ENCODE measurements at regions not wholly inside any gene's neighbourhood (a gene's known extent, or its start where the extent isn't known, plus 50 kb on each side); places are given as distances from the start of the nearest gene placed in this dataset.
"Not testable (repeated sequence)": the region's sequence is repeated elsewhere in the genome, so short reads cannot be mapped to it uniquely, and the experiment has no call there.

DNA sequence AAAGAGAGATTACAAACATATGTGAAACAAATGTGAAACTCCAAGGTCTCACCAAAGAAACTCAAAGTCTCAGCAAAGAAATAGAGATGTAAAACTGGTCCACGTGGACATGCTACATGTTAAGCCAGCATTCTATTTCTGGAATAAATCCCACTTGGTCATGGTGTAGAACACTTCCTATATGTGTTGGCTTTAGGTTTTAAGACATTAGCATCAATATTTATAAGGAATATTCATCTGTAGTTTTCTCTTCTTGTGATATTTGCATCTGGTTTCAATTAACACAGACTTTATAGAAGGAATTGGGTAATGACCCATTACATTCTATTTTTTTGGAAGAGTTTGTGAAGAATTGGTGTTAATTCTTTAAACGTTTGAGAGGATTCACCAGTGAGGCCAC is 133.1 kb downstream of the COPS8 start:
- DNase-seq, result peak; percentile 35

DNA sequence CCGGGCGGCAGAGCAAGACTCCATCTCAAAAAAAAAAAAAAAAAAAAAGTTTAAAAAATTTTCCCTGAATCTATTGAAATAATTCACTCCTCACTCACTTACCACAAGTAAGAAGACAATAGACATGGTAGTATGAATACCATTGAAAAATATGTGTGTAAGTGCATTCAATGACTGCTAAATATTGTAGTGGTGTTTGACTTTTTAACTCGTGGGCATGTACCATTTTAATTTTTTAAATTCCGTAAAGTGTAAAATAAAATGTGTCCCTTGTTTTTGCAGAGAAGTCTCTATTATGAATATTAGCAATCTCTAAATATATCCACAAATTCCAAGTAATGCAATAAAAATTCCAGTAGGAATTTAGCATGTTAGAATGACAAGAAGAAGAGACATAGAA is 134.1 kb downstream of the COPS8 start:
- no peak for DNase-seq

DNA sequence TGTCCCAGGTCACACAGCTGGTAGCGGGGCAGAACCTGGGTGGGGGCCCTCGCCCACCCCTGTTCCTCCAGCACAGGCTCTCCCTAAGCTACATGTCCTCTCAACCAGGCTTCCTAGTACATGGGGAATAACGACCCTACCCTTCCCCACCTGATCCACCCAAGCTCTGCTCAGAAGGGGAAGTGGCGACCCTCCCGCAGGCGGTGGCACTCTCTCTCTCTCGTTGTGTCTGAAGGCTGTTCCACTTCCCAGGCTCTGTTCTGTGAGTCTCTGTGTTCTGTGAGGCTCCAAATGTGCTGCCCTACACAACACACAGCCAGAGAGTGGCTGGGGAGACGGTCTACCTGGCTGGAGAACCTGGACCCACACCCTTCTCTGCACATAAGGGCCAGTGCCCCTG is 135.8 kb downstream of the COPS8 start:
- DNase-seq, result no peak

DNA sequence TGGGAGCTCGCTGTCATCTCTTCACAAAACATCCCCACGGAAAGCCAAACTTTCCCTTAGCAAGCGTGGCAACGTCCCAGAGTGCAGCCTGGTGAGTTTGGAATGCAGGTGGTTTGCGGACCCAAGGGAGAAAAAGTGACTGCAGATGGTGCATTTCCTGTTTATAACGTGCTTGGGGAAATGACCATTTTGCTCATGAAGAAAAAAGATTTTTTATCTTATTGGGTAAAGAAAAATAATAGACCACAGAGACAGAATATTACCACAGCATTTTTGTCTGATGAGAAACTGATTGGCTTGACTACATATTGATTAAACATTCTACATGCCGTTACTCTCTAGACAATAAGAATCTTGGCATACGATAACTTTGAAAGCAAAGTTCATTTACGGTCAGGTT is 136.5 kb downstream of the COPS8 start:
- DNase-seq, result no peak

DNA sequence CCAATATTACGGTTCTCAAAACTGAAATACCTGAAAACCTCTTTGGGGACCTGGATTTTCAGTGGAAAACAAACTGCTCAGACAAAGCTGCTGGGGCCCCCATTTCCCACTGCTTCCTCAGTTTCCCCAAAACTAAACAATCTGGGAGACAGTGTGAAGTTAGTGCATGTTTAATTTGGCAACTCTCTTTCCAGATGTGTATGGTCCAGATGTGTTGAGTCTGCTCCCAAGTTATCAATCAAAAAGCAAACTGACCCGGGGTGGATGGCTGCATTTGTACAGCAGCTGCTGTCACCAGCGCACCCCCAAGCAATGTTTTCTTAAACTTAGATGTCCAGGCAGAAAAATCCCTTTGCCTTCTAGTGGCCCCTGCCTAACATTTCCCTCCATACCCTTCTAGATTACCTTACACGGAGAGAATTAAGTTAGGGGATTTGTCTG is 136.9 kb downstream of the COPS8 start:
- DNase-seq, result no peak

DNA sequence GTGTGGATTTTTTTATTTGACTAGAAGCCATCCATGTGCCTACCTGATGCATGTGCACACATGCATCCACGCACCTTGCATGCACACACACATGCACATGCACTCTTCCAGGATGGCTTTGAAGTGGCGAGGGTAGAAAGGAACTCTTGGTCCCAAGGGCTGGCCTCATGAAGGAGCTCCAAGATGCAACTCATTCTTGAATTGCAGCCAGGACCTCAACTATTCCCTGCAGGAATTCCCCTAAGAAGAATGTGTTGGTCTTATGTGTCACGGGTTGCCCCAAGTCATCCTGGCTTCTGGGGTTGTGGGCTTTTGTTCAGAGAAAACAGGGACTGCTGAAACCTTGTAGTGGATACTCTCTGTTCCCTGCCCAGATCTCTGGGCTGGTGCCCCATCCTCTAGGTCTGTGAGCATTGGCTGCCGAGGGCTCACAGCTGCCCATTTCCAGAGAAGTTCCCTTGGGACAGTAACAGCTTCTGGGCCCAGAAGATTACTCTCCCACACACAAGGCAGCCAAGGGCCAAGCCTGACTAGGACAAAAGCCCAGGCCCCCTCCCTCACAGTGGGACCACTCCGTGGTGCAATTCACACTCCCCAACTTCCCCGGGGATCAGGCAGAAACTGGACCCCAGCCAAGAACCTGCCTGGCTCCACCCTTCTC is 137.6 kb downstream of the COPS8 start:
- DNase-seq, result peak; percentile 53

DNA sequence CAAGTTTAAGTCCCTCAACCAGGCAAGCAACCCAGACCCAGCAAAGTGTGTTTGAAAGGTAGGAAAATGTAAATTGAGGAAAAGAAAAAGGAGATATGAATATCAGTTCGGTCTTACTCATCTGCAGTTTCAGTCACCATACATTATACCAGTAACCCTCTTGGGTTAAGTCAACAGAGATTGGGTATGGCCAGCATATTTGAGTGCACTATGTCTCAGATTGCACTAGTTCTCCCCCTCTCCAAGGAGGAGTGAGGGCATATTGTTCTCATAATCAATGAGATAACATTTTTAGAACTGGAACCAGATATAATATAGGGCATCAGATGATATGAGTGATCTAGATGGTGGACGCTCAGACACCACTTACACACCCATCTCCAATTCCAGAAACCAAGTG is 141.5 kb downstream of the COPS8 start:
- DNase-seq, result no peak

DNA sequence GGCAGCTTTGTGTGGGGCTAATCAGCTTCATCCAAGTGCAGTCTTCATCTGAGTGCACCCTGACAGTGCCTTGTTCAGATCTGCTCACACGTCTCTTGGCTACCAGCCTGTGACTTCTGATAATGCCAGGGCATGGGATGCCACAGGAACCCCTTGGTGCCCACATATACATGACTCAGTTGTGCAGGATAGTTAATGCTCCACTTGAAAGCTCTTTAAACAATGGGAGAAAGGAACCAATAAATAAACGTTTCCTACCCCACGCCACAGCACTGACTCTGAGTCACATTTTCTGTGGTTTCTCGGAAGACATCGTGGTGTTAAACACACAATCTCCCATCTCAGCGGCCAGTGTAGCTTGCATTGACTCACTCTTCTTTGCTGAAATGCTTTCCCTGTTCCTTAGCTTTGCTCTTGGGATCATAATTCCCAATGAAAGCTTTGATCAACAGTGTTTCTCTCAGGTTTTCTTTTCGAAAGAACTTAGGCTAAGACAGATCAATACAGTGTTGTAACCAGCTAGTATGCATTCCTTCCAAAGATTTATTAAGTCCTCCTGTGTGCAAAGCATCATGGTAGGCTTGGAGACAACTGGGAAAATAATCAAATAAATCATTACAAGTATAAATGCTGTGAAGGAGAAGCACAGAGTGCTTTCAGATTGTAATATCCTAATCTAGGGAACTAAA is 142.0 kb downstream of the COPS8 start:
- no peak for DNase-seq

DNA sequence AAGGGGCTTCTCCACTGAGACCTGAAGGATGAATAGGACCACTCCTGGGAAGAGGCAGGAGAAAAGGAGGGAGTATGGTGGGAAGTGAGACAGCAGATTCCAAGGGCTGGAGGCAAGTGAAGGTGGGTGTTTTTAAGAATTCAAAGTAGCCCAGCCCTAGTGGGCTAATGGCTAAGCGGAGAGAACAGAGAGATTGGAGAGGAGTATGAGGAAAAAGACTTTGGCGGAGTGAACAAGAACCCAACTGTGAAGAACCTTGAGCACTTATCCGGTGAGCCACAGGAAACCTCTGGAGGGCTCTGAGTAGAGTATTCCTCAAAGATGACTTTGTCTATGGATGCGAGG is 142.6 kb downstream of the COPS8 start:
- no peak for DNase-seq

DNA sequence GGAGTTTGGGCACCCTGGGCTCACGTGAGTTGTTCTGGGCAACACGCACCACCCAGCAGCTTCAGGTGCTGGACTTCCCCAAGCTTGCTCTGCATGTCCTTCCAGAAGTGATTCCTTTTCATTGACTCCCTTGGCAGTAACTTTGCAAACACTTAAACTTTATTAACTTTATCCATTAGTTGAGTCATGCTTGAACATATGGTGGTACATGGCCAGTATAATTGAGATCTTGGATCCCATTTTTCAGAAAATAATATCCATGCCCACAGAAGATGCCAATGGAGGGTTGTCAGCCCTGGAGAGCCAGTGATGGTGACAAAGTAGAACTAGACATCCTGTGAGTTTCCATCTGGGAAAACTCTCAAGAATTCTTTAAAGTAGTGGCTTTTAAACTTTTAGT is 144.2 kb downstream of the COPS8 start:
- peak; percentile 72 for DNase-seq

DNA sequence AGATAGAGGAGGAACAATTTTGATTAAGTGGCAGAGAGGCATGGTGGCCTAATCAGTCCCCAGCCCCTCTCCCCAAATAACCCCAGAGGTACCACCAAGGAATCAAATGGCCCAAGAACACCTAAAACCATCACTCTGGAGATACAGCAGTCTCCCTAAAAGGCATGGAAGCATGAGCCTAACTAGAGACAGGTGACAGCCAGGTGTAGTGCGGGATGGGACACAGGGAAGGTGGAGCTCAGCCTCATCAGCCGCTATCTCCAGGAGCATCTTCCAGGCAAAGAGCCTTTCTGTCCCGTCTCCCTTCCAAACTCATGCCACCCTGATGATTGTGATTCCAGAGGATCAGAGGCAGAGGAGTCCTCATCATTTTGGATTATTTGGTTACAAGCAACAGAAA is 144.7 kb downstream of the COPS8 start:
- no peak for DNase-seq

DNA sequence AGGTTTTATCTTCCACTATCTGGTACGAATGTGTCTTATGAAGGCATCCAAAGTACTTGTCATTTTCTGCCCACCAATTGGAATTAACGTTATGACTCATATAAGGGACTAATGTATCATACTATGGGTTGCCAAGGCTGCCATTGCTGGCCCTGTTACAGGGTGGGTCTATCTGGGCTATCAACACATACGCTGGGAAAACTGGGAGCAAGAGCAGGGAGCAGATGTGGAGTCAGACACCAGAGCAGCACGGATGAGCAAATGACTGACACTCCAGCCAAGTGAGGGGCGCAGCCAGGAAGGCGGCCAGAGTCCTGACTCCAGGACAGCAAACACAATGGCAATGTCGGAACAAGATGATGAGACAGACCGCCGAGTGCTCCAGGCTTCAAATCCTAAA is 145.9 kb downstream of the COPS8 start:
- peak; percentile 99 for DNase-seq

DNA sequence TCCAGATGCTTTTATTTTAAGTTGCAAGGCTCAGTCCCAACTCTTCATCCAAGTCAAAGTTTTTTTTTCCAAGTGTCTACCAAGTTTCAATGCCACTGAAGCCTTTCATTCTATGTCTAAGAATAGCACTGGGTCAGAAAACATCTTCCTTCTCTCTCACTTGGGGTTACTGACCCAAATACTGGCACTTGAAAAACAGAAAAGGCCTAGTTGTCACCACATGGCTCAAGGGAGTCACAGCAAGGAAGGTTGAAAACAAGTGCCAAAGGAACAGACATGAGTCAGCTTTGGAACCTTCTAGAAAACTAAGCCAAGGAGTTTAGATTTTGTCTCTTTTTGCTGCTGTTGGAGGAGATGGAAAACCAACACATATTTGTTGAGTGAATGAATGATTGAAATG is 146.5 kb downstream of the COPS8 start:
- DNase-seq, result no peak

DNA sequence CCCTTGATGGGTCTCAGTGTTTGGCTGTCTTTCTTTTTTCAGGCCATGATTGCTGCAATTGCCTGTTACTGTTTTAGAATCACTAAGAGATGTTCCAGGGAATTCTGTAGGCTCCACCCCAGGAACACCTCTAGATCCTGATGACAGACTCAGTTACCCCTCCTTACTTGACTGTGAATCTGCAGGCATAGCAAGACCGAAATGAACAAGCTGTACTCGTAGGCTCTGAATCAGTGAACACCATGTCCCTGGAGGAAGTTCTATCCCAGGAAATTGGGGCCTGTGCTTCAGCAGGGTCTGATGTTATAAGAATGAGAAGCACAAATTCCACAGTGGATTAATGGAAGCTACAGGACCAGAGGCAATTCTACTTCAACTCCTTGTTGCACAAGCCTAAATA is 148.6 kb downstream of the COPS8 start:
- no peak for DNase-seq

DNA sequence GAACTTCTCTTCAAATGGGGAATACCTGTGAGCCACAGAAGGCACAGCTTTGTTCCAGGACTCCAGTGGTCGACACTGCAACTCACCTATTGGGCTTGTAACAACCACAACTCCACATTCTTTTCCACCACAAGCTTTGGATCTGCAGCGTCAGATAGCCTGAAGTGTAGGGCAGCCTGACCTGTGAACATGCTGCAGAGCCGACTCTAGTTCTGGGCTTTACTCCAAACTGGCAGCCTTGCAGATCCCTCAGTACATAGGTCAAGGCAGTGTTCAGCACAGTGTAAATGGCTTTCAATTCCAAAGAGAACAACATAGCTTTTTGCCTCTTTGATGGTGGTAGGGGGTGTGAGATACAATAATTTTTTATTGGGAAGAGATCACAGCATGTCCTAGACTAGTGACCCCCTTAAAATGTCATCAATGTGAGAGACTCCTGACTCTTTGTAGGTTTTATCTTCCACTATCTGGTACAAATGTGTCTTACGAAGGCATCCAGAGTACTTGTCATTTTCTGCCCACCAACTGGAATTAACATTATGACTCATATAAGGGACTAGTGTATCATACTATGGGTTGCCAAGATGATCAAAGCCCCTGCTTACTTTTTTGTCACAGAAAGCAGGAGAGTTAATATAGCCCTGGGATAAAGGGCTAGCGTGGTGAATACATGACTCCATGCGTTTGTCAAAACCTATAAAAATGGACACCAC is 149.8 kb downstream of the COPS8 start:
- peak; percentile 87 for DNase-seq

DNA sequence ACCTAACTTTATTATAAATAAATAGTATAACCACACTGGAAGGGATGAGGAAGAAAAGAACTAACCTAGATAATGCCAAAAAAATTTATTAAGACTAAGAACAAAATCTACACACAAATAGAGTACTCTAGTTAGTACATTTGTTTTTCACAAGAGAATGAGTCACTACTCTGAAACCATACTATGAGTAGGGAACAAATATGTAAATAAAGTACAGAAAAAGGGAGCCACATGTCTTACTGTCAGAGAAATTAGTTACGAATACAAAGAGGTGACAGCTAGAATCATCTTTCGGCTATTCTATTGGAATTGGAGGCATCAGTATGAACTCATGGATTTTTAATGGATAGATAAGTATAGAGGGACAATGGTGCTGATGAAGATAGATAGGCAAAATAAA is 150.5 kb downstream of the COPS8 start:
- DNase-seq, result no peak

DNA sequence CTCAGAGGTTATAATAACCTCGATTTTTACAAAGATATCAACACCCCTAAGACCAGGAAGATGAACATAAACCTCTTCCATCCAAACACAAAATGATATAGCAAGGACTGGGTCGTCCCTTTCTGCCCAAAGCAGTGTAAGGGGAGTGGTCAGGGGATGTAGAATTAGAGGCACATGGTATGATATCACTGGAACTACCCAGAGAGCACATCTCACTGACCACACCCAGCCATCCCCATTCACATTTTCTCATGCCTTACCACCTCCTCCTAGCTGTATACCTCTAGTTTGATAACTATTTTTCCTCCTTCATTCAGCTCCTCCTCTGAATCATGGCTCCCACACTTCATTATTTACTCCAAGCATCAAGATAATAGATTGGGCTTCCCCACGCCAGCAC is 152.6 kb downstream of the COPS8 start:
- no peak for DNase-seq

DNA sequence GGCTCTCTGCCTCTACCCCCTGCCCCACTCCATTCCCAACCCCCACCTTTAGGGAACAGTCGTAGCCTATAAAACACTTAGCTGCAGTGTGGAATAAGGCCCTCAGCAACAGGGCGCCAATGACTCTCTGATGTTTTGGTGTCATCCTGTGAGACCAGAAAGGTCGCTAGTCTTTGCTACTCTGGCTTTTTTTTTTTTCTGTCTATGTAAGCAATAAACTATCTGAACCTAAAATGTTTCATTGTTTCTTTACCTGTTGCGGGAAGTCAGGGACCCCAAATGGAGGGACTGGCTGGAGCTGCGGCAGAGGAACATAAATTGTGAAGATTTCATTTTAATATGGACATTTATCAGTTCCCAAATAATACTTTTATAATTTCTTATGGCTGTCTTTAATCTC is 154.6 kb downstream of the COPS8 start:
- no peak for DNase-seq

DNA sequence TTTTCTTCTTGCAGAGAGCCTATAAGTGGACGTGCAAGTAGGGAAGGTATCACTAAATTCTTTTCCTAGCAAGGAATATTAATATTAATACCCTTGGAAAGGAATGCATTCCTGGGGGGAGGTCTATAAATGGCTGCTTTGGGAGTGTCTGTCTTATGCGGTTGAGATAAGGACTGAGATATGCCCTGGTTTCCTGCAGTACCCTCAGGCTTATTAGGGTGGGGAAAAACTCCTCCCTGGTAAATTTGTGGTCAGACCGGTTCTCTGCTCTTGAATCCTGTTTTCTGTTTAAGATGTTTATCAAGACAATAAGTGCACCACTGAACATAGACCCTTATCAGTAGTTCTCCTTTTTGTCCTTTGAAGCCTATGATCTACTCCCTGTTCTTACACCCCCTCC is 155.2 kb downstream of the COPS8 start:
- DNase-seq, result not testable (repeated sequence)

DNA sequence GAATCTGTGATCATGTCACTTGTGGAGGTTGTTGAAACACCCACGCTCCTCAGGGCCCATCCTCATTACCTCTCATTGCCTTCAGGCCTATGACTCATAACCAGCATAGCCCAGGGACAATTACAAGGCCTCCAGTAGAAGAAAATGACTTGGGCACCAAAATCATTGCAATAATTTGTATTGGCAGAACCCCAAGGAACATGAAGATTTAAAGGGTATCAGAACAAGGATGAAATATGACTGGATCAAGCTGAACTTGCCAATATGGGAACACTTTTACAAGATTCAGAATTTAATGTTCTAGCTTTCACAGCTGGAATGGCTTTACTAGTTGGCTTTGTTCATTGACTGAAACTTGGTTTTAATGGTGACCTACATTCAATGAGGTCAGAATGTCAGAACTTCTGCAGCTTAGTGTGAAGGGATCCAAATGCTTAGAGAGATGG is 156.4 kb downstream of the COPS8 start:
- DNase-seq, result peak; percentile 73

DNA sequence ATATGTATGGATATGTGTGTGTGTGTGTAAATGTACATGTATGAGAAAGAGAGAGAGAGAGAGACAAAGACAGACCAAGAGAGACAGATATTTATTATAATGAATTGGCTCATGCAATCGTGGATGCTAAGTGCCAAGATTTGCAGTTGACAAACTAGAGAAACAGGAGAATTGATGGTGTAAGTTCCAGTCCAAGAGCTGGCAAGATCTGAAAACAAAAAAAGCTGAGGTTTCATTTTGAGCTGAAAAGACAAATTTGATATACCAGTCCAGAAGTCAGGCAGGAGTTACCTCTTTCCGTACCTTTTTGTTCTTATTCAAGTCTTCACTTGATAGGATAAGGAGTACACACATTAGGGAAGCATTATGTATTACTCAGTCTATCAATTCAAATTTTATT is 157.8 kb downstream of the COPS8 start:
- DNase-seq, result peak; percentile 51

DNA sequence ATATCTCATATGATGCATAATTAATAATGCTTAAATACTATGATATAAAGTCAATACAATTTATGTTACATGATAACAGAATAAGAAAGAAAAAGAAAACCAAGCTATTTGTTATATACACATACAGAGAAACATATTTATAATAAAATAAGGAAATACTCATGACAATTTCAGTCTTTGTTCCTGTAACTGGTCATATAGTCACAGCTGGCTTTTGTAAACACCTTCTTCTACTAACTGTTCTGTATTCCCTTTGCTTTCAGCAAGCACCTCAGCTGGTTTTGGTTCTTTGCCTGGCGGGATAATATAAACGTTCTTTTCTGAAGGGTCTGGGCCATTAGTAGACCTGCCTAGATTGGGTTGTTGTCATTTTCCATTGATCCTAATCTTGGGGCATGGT is 158.5 kb downstream of the COPS8 start:
- DNase-seq, result no peak

DNA sequence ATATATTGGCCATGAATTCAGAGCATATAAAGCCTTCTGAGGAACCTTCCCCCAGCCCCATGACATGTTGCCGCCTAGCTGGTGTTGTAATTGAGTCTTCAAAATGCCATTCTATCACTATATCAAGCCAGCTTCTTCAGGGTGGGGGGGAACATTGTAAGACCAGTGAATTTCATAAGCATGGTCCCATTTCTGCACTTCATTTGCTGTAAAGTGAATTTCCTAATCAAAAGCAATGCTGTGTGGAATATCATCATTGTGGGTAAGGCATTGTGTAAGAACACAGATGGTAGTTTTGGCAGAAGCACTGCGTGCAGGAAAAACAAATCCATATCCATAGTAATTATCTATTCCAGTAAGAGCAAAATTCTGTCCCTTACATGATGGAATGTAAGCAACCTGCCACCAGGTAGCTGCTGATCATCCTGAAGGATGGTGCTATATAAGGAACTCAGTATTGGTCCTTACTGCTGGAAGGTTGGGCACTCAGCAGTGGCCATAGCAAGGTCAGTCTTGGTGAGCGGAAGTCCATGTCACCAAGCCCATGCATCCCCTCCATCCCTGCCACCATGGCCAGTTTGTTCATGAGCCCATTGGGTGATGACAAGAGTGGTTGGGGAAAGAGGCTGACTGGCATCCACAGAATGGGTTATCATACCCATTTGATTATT is 159.4 kb downstream of the COPS8 start:
- peak; percentile 36 for DNase-seq

DNA sequence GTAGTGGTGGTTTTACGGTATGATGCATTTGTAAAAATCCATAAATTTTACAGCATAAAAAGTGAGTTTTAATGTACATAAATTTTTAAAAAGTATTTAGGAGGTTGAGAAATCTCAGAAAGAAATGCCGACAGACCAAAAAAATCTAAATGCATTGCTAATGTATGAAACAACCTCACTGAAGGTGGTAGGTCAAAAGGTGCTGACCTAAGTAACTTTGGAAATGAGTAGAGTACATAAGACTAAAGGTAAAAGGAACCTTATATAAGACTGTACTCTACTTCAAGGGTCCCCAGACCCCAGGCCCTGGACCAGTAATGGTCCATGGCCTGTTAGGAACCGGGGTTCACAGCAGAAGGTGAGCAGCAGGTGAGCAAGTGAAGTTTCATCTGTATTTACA is 163.4 kb downstream of the COL6A3 start:
- DNase-seq, result no peak
